HCT116 (cell line): ENCODE measurements at regions not wholly inside any gene's neighbourhood (a gene's known extent, or its start where the extent isn't known, plus 50 kb on each side); places are given as distances from the start of the nearest gene placed in this dataset.
A peak's percentile ranks its signal among the peaks of the same experiment; 100 is the strongest.

Experiments
- ATAC-seq: fragments of 200-7000 bp; cut with Tn5 transposase; 2 replicates; pipeline ENCODE4 v1.9.1; 2020; ENCODE audit warnings: mild to moderate bottlenecking, moderate library complexity
- BruUV-seq: library from RNA; stranded (reverse); fragments of 400-500 nt; replicated peaks from 2 replicates; lab custom pipeline; 2021; lab: Mats Ljungman, UMichigan
- CTCF ChIA-PET: fragments of 300-600 bp; sonication (Branson Sonifier 250); formaldehyde crosslinking; loops from one replicate; lab custom pipeline; 2021; ENCODE audit warnings: antibody characterized with exemption; lab: Charles Lee
- POLR2A ChIA-PET: fragments of 300-600, 350-600 bp; sonication (Branson Sonifier 250); formaldehyde crosslinking; loops from one replicate; lab custom pipeline; 2021; ENCODE audit warnings: antibody characterized with exemption; lab: Charles Lee
- RAD21 ChIA-PET, 2 experiments: fragments of 300-600 bp; sonication (Branson Sonifier 250); formaldehyde crosslinking; loops; one replicate each; lab custom pipeline; 2023; ENCODE audit warnings: low total read pairs in 2 of 2; ENCODE audit not compliant: uncharacterized antibody in 2 of 2, unreplicated experiment in 2 of 2, low non-redundant PET in 1 of 2; lab: Charles Lee
- DNase-seq: peaks from one replicate; pipeline ENCODE4 v3.0.0-alpha.2; 2010; ENCODE audit warnings: low read depth, low spot score
- H2AFZ ChIP-seq: fragments of 200-600 bp; shearing (Covaris generic), sonication (generic); 2 replicates; pipeline ENCODE4 v1.6.1; 2017; ENCODE audit warnings: low read depth, mixed run types, mixed read lengths, antibody characterized with exemption, low read length; ENCODE audit not compliant: poor library complexity, severe bottlenecking
- H3K27ac ChIP-seq: 2 replicates; pipeline ENCODE4 v1.5.1; 2012; ENCODE audit warnings: low read depth, low read length
- H3K27me3 ChIP-seq: fragments of 200-600 bp; sonication (generic); 2 replicates; pipeline ENCODE4 v1.6.1; 2016; ENCODE audit warnings: mixed run types, low read length, mixed read lengths; ENCODE audit not compliant: insufficient read depth
- H3K36me3 ChIP-seq, 2 experiments: fragments of 200-500 bp in 1 of 2; fragments of 200-600 bp in 1 of 2; sonication (Bioruptor generic) in 1 of 2; sonication (generic) in 1 of 2; 2 replicates each; pipeline versions ENCODE4 v1.5.1 to v1.6.1; 2014 to 2016; ENCODE audit warnings: low read length in 2 of 2, inconsistent platforms in 1 of 2, mixed read lengths in 1 of 2, mixed run types in 1 of 2; ENCODE audit not compliant: insufficient read depth in 2 of 2, control insufficient read depth in 1 of 2
- H3K4me1 ChIP-seq, 2 experiments: fragments of 200-600 bp in 1 of 2; sonication (generic) in 1 of 2; 2 replicates each; pipeline versions ENCODE4 v1.5.1 to v1.6.1; 2012 to 2017; ENCODE audit warnings: low read length in 2 of 2, inconsistent platforms in 1 of 2, mild to moderate bottlenecking in 1 of 2, mixed read lengths in 1 of 2, mixed run types in 1 of 2, moderate library complexity in 1 of 2; ENCODE audit not compliant: insufficient read depth in 2 of 2, control insufficient read depth in 1 of 2
- H3K4me2 ChIP-seq: fragments of 200-600 bp; sonication (generic); 2 replicates; pipeline ENCODE4 v1.6.1; 2017; ENCODE audit warnings: mixed run types, low read length, mixed read lengths
- H3K4me3 ChIP-seq, 2 experiments: fragments of 200-600 bp in 1 of 2; sonication (generic) in 1 of 2; replicated peaks in 1 of 2; 2 replicates each; pipeline ENCODE4 v1.5.1; 2011 to 2016; ENCODE audit warnings: low read length in 2 of 2, control low read depth in 1 of 2, low read depth in 1 of 2, mild to moderate bottlenecking in 1 of 2, mixed read lengths in 1 of 2, mixed run types in 1 of 2
- H3K79me2 ChIP-seq: fragments of 200-600 bp; sonication (generic); 2 replicates; pipeline ENCODE4 v1.6.1; 2017; ENCODE audit warnings: mild to moderate bottlenecking, mixed run types, low read length, moderate library complexity, mixed read lengths; ENCODE audit not compliant: insufficient read depth
- H3K9ac ChIP-seq: fragments of 200-600 bp; sonication (generic); 2 replicates; pipeline ENCODE4 v1.6.1; 2016; ENCODE audit warnings: low read length, mixed read lengths
- H3K9me2 ChIP-seq: fragments of 200-600 bp; sonication (generic), shearing (Covaris generic); 2 replicates; pipeline ENCODE4 v1.6.1; 2017; ENCODE audit warnings: mixed run types, mild to moderate bottlenecking, moderate library complexity; ENCODE audit not compliant: insufficient read depth
- H3K9me3 ChIP-seq, 2 experiments: fragments of 200-500 bp in 1 of 2; fragments of 200-600 bp in 1 of 2; sonication (Bioruptor generic) in 1 of 2; sonication (generic) in 1 of 2; 2 replicates each; pipeline ENCODE4 v1.6.1; 2014 to 2017; ENCODE audit warnings: low read length in 2 of 2, mixed read lengths in 2 of 2, inconsistent platforms in 1 of 2, low read depth in 1 of 2, mild to moderate bottlenecking in 1 of 2, mixed run types in 1 of 2, moderate library complexity in 1 of 2; ENCODE audit not compliant: control insufficient read depth in 1 of 2, insufficient read depth in 1 of 2
- H4K20me1 ChIP-seq: fragments of 200-600 bp; sonication (generic), shearing (Covaris generic); 2 replicates; pipeline ENCODE4 v1.6.1; 2017; ENCODE audit warnings: mixed run types, mild to moderate bottlenecking, moderate library complexity; ENCODE audit not compliant: insufficient read depth
- ATF3 ChIP-seq: IDR thresholded peaks from 2 replicates; pipeline ENCODE4 v1.6.1; 2012
- CBX3 ChIP-seq: IDR thresholded peaks from 2 replicates; pipeline ENCODE4 v1.6.1; 2012; ENCODE audit warnings: low read depth
- CEBPB ChIP-seq: IDR thresholded peaks from 2 replicates; pipeline ENCODE4 v1.6.1; 2012; ENCODE audit warnings: low read depth
- EGR1 ChIP-seq: IDR thresholded peaks from 2 replicates; pipeline ENCODE4 v1.6.1; 2012; ENCODE audit warnings: low read depth
- EZH2 ChIP-seq: fragments of 200-600 bp; sonication (generic); IDR thresholded peaks from 2 replicates; pipeline ENCODE4 v1.6.1; 2017; ENCODE audit warnings: antibody characterized with exemption, mixed run types
- EZH2phosphoT487 ChIP-seq: fragments of 200-600 bp; IDR thresholded peaks from 2 replicates; pipeline ENCODE4 v1.6.1; 2018; ENCODE audit warnings: antibody characterized with exemption, borderline replicate concordance
- JUND ChIP-seq: IDR thresholded peaks from 2 replicates; pipeline ENCODE4 v1.6.1; 2012
- MAX ChIP-seq: IDR thresholded peaks from 2 replicates; pipeline ENCODE4 v1.6.1; 2012
- POLR2AphosphoS5 ChIP-seq: IDR thresholded peaks from 2 replicates; pipeline ENCODE4 v1.6.1; 2011; ENCODE audit warnings: mild to moderate bottlenecking, low read depth, low read length, moderate library complexity
- SP1 ChIP-seq: IDR thresholded peaks from 2 replicates; pipeline ENCODE4 v1.6.1; 2012; ENCODE audit warnings: low read depth
- SRF ChIP-seq: IDR thresholded peaks from 2 replicates; pipeline ENCODE4 v1.6.1; 2012; ENCODE audit warnings: low read depth
- TCF7L2 ChIP-seq: IDR thresholded peaks from 2 replicates; pipeline ENCODE4 v1.7.0; 2011; ENCODE audit warnings: borderline replicate concordance, inconsistent platforms; ENCODE audit not compliant: insufficient read depth, insufficient read length; ENCODE audit errors: extremely low read depth
- YY1 ChIP-seq: IDR thresholded peaks from 2 replicates; pipeline ENCODE4 v1.6.1; 2011; ENCODE audit warnings: low read length, low read depth, moderate library complexity, mild to moderate bottlenecking; ENCODE audit not compliant: insufficient replicate concordance; ENCODE audit errors: extremely low read depth
- ZFX ChIP-seq: fragments of 450-650 bp; IDR thresholded peaks from 2 replicates; pipeline ENCODE4 v1.6.1; 2017
- ZNF274 ChIP-seq: fragments of 200-500 bp; sonication (Bioruptor generic); IDR thresholded peaks from 2 replicates; pipeline ENCODE4 v1.6.1; 2014; ENCODE audit warnings: mild to moderate bottlenecking, low read depth, low read length, inconsistent platforms
- intact Hi-C: fragments of 100-400 bp; cut with micrococcal nuclease; formaldehyde crosslinking; loops from 2 replicates; pipeline ENCODE4 v1.10.0; 2022
- TF ChIP-seq, protein P1 (sequence below): IDR thresholded peaks from 2 replicates; pipeline ENCODE4 v1.6.1; 2012; ENCODE audit warnings: low read depth
- TF ChIP-seq, protein P2 (sequence below): IDR thresholded peaks from 2 replicates; pipeline ENCODE4 v1.6.1; 2011; ENCODE audit warnings: mild to moderate bottlenecking, low read length, moderate library complexity; ENCODE audit not compliant: insufficient replicate concordance; ENCODE audit errors: extremely low read depth

- TF ChIP-seq ZFX = no peak
- no peak for TF ChIP-seq POLR2AphosphoS5
- TF ChIP-seq, protein P1, sequence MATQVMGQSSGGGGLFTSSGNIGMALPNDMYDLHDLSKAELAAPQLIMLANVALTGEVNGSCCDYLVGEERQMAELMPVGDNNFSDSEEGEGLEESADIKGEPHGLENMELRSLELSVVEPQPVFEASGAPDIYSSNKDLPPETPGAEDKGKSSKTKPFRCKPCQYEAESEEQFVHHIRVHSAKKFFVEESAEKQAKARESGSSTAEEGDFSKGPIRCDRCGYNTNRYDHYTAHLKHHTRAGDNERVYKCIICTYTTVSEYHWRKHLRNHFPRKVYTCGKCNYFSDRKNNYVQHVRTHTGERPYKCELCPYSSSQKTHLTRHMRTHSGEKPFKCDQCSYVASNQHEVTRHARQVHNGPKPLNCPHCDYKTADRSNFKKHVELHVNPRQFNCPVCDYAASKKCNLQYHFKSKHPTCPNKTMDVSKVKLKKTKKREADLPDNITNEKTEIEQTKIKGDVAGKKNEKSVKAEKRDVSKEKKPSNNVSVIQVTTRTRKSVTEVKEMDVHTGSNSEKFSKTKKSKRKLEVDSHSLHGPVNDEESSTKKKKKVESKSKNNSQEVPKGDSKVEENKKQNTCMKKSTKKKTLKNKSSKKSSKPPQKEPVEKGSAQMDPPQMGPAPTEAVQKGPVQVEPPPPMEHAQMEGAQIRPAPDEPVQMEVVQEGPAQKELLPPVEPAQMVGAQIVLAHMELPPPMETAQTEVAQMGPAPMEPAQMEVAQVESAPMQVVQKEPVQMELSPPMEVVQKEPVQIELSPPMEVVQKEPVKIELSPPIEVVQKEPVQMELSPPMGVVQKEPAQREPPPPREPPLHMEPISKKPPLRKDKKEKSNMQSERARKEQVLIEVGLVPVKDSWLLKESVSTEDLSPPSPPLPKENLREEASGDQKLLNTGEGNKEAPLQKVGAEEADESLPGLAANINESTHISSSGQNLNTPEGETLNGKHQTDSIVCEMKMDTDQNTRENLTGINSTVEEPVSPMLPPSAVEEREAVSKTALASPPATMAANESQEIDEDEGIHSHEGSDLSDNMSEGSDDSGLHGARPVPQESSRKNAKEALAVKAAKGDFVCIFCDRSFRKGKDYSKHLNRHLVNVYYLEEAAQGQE = no peak
- TF ChIP-seq SP1 = no peak
- TF ChIP-seq MAX = no peak
- TF ChIP-seq, all 23 proteins: peak for 0
Observed at GRCh38 chr17:77304746-77305473, 164.1 kb downstream of the SEC14L1 start (continued).

- ChIA-PET CTCF (no interaction called here), POLR2A (no interaction called here), RAD21 (no interaction called here)
- Histone ChIP-seq H3K4me2 (peak overlapping the region; percentile 60), H2AFZ (no peak overlapping the region), H3K9me2 (no peaks in the 10 kb centered on the region), H3K4me1 (peaks cover 54 to 77% of the 10 kb centered on the region in 2 experiments), H3K36me3 (peaks cover 12 to 24% of the 10 kb centered on the region in 2 experiments; a peak in 2 of 4 replicates), H3K9ac (peak overlapping the region; percentile 36), H3K27ac (peak overlapping the region; percentile 30; the same call in 1 of the 2 replicates), H3K9me3 (no peaks in the 10 kb centered on the region), H3K79me2 (peaks cover 88% of the 10 kb centered on the region), H4K20me1 (peaks cover 7% of the 10 kb centered on the region; the same call in 1 of the 2 replicates), H3K27me3 (no peaks in the 10 kb centered on the region), H3K4me3 (no peak overlapping the region)
- no peak; the same call in 1 of the 2 replicates for ATAC-seq
- no peak for DNase-seq
- BruUV-seq = no TSS peak
- intact Hi-C loops = no loop called here
- TF ChIP-seq MAX (no peak), CEBPB (no peak), POLR2AphosphoS5 (no peak), EZH2phosphoT487 (no peak), JUND (no peak), TCF7L2 (no peak), ZFX (no peak), EGR1 (no peak), EZH2 (no peak), ATF3 (no peak), CBX3 (no peak), ZNF274 (no peak), SRF (no peak), YY1 (no peak)
- TF ChIP-seq, protein P2, sequence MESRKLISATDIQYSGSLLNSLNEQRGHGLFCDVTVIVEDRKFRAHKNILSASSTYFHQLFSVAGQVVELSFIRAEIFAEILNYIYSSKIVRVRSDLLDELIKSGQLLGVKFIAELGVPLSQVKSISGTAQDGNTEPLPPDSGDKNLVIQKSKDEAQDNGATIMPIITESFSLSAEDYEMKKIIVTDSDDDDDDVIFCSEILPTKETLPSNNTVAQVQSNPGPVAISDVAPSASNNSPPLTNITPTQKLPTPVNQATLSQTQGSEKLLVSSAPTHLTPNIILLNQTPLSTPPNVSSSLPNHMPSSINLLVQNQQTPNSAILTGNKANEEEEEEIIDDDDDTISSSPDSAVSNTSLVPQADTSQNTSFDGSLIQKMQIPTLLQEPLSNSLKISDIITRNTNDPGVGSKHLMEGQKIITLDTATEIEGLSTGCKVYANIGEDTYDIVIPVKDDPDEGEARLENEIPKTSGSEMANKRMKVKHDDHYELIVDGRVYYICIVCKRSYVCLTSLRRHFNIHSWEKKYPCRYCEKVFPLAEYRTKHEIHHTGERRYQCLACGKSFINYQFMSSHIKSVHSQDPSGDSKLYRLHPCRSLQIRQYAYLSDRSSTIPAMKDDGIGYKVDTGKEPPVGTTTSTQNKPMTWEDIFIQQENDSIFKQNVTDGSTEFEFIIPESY = no peak
Observed at GRCh38 chr17:77306048-77306789, 165.4 kb downstream of the SEC14L1 start.
